ENCODE measurements at regions not wholly inside any gene's neighbourhood (a gene's known extent, or its start where the extent isn't known, plus 50 kb on each side); places are given as distances from the start of the nearest gene placed in this dataset.

GRCh38 chr12:43180242-43180641 lies 371.8 kb downstream of the ADAMTS20 start:
- intact Hi-C loops (cut with DNase I), result no loop called here

GRCh38 chr12:43179486-43179885 lies 372.5 kb downstream of the ADAMTS20 start:
- DNase-seq, result no peak
- Histone ChIP-seq H3K27ac (no peak overlapping the region), H3K9ac (ENCODE audit: low read depth in 2 of 2, low read length in 2 of 2) (no peak overlapping the region), H3K4me3 (no peak overlapping the region), H3K27me3 (no peaks in the 10 kb centered on the region), H3K36me3 (no peaks in the 10 kb centered on the region), H3K4me1 (no peaks in the 10 kb centered on the region), H3K9me3 (no peaks in the 10 kb centered on the region)
- intact Hi-C loops (cut with DNase I), result no loop called here
- TF ChIP-seq CTCF (IDR thresholded peaks at IDR 0.05), result no peak

More at GRCh38 chr12:43180242-43180641, 371.8 kb downstream of the ADAMTS20 start:
- no peaks in the 10 kb centered on the region for H3K27me3 ChIP-seq
- no peak overlapping the region for H3K4me3 ChIP-seq
- no peak for DNase-seq
- H3K9me3 ChIP-seq, result no peaks in the 10 kb centered on the region
- no peak overlapping the region for H3K9ac ChIP-seq (ENCODE audit: low read depth in 2 of 2, low read length in 2 of 2)
- no peak for TF ChIP-seq CTCF (IDR thresholded peaks at IDR 0.05)
- H3K27ac ChIP-seq, result no peak overlapping the region
- no peaks in the 10 kb centered on the region for H3K4me1 ChIP-seq
- H3K36me3 ChIP-seq, result no peaks in the 10 kb centered on the region

GRCh38 chr12:43177276-43177675 lies 374.7 kb downstream of the ADAMTS20 start:
- Histone ChIP-seq H3K4me1 (no peaks in the 10 kb centered on the region), H3K36me3 (no peaks in the 10 kb centered on the region), H3K27me3 (no peaks in the 10 kb centered on the region), H3K27ac (no peak overlapping the region), H3K9ac (ENCODE audit: low read depth in 2 of 2, low read length in 2 of 2) (no peak overlapping the region), H3K9me3 (no peaks in the 10 kb centered on the region), H3K4me3 (no peak overlapping the region)
- intact Hi-C loops (cut with DNase I), result no loop called here
- DNase-seq, result no peak
- no peak for TF ChIP-seq CTCF (IDR thresholded peaks at IDR 0.05)

GRCh38 chr12:43169115-43169681 lies 382.8 kb downstream of the ADAMTS20 start:
- intact Hi-C loops (cut with DNase I), result no loop called here
- H3K27ac ChIP-seq, result no peak overlapping the region
- no peak overlapping the region for H3K4me3 ChIP-seq
- no peaks in the 10 kb centered on the region for H3K36me3 ChIP-seq
- TF ChIP-seq CTCF (IDR thresholded peaks at IDR 0.05), result no peak
- H3K4me1 ChIP-seq, result no peaks in the 10 kb centered on the region
- no peaks in the 10 kb centered on the region for H3K9me3 ChIP-seq
- no peak overlapping the region for H3K9ac ChIP-seq (ENCODE audit: low read depth in 2 of 2, low read length in 2 of 2)
- no peaks in the 10 kb centered on the region for H3K27me3 ChIP-seq
- no peak for DNase-seq

GRCh38 chr12:43167691-43168090 lies 384.3 kb downstream of the ADAMTS20 start:
- Histone ChIP-seq H3K27ac (no peak overlapping the region), H3K4me1 (no peaks in the 10 kb centered on the region), H3K36me3 (no peaks in the 10 kb centered on the region), H3K9me3 (no peaks in the 10 kb centered on the region), H3K27me3 (no peaks in the 10 kb centered on the region), H3K9ac (ENCODE audit: low read depth in 2 of 2, low read length in 2 of 2) (no peak overlapping the region), H3K4me3 (no peak overlapping the region)
- TF ChIP-seq CTCF (IDR thresholded peaks at IDR 0.05), result no peak
- no peak for DNase-seq
- intact Hi-C loops (cut with DNase I), result no loop called here
